NCI-H2107 (cell line): ENCODE measurements at regions not wholly inside any gene's neighbourhood (a gene's known extent, or its start where the extent isn't known, plus 50 kb on each side); places are given as distances from the start of the nearest gene placed in this dataset.
"Not testable (repeated sequence)": the region's sequence is repeated elsewhere in the genome, so short reads cannot be mapped to it uniquely, and the experiment has no call there.

Experiments
- DNase-seq: peaks from one replicate; lab custom pipeline; 2025; lab: John Stamatoyannopoulos, UW

DNA sequence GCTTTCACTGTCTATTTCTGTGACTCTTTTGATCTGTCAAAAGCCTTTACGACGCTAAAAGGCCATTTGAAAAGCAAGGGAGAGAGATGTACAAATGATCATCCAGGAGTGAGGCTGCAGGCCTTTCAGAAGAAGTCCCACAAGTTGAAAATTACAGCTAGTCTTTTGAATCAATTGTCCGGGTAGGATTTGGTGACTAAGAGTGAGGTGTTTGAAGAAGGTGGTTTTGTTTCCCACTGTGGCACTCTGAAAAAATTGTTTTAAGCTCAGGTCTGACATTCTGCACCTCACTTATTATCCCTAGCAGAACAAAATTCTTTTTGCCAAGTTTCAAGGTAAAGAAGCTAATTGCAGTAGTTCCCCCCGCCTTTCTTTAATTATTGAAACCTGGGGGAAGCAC, 50.8 kb upstream of the TMEM108 start:
- no peak for DNase-seq

- DNase-seq: no peak
Measured at GRCh38 chr3:132984181-132984580, 54.0 kb upstream of the TMEM108 start.

DNA sequence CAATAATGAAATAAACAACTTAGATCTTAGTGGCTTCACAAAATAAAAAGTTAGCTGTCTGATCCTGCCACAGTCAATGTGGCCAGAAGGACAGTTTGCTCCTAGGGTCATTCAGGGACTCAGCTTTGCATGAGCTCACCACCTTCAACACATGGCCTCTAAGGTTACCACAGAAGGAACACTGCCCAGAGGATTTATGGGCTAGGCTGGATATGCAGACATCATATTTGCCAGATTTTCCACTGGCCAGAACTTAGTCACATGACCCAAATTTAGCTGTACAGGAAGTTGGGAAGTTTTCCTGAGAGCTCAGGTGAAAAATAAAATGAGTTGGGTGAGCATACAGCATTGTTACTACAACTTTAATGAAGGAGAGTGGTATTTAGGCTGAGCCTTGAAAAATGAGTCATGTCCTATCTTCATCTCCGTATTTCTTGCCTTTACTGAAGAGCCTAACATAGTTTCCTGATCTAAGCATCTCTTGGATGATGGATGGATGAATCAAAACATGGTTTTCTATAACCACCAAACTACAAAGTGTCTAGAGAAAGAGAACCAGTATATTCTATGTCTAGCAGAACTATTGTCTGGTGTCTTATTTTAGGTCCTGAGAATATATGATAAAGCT, 54.9 kb upstream of the TMEM108 start:
- DNase-seq: no peak

DNA sequence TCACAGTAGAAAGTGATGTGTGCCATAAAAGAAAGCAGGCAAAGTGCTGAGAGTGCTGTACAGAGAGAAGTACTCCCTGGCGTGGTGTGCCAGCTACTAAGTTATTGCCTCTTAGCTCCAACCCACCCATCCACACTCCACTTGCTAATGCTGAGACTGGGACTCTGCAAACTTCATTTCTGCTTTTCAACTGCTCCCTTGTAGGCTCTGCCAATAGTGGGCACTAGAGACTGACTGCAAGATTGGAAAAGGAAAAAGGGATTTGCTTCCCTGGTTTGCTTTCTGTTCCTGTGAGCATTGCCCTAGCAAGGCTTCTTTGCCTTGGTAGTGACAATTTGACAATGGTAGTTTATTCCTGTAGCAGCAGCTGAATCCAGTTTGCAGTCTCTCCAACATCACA, 56.5 kb upstream of the TMEM108 start:
- no peak for DNase-seq

GRCh38 chr3:132980102-132980501, 58.1 kb upstream of the TMEM108 start:
- DNase-seq: no peak

- DNase-seq: no peak
Measured at GRCh38 chr3:132979606-132980005, 58.6 kb upstream of the TMEM108 start.

GRCh38 chr3:132978946-132979345, 59.2 kb upstream of the TMEM108 start:
- DNase-seq: not testable (repeated sequence)

- DNase-seq: no peak
Measured at GRCh38 chr3:132978464-132978863, 59.7 kb upstream of the TMEM108 start.

DNA sequence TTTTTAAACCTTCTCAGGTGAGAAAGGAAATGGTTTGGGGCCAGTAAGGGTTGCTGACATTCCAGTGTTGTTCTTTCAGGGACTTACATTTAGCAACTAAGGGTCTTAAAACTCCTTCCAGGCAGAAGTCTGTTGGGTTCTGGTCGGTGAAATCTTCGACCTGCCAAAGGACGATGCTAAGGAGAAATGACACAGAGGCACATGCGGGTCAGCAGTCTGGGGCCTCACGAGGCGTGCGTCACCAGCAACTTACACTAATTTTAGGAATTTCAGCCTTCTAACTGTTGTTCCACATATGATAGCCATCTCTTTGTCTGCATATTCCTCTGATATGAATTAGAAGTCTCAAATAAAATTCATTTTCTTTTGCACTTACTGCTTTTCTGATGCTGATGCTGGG, 64.1 kb upstream of the TMEM108 start:
- no peak for DNase-seq

DNA sequence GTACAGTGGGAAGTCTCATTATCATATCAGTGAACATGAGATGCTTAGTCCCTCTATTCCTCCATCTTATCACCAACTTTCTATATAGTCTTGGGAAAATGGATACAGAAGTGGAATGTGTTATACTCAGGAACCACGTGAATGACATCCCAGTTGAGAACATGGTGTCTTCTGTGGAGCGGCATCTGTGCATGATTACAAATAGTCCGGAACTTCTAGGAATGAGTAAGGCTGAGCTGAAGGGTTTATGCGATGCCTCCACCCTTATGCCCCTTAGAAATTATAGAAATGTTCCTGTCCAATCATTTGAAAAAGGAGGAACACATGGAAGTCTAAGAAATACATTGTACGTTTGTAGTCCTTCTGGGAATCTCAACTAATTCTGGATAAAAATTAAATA, 64.8 kb upstream of the TMEM108 start:
- no peak for DNase-seq

- no peak for DNase-seq
Measured at GRCh38 chr3:132972333-132972732, 65.9 kb upstream of the TMEM108 start.

- DNase-seq: peak; percentile 5
Measured at GRCh38 chr3:132966374-132966773, 71.8 kb upstream of the TMEM108 start.

DNA sequence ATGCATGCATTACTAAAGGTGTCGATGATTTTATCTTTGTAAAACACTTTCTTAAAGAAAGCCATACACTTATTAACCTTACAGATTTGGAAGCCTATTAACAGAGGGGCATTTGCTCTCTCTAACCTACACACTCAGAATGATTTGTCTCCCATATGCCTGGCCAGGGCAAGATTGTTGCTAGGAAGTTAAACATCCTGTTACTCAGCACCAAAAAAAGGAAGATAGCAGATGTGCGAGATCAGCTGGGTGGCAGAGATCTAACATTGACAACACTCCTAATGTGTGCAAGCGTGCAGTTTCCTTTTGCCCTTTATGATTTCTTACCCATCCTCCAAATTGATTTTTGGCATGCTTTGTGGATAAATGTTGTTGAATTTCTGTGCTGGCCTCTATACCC, 73.9 kb upstream of the TMEM108 start:
- DNase-seq: no peak

DNA sequence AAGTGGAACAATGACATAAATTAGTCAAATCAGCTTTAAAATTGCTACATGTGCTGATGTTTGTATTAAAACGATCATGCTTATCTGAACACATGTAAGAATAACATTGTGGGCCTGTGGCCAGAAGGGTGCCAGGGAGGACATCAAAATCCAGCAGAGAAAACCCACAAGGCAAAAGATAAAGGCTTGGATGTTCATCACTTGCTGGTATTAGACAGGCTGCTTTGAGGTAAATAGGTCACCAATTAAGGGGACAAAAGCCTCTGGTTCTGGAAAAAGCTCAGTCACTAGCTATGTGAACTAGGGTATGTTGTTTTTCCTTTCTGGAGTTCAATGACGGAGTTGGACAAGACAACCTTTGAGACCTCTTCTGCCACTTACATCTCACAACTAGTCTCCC, 74.4 kb upstream of the TMEM108 start:
- no peak for DNase-seq

- no peak for DNase-seq
Measured at GRCh38 chr3:132961991-132962390, 76.2 kb upstream of the TMEM108 start.

DNA sequence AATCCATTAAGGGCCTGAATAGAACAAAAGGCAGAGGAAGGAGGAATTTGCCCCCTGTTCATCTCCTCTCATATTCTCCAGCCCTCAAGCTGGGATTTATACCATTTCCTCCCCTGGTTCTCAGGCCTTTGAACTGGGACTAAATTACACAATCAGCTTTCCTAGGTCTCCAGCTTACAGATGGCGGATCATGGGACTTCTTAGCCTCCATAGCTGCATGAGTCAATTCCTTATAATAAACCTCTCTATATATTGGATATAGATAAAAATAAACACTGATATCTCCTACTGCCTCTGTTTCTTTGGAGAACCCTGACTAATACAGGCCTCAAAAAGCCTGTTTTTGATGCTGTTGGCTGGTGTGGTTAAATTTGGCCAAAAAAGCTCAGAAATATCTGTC, 84.5 kb upstream of the TMEM108 start:
- DNase-seq: no peak

- DNase-seq: no peak
Measured at GRCh38 chr3:132927896-132928295, 110.3 kb upstream of the TMEM108 start.

DNA sequence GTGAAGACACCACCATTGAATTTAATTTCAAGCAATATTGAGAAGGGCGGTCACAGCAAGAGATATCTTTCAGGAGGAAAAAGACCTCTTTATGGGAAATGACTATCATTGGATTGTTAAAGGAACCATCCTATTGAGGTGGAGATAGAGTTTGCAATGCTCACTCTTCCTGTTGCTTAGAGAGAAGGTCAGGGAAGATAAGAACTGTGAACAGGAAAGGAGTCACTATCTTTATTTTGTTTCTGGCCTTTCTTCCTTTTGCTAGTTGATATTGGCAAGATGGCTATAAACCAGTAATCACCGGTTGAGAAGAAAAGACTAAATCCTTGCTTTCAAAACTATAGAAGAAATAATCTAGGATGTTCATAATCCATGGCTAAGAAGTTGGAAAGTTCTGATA, 112.1 kb upstream of the TMEM108 start:
- no peak for DNase-seq

GRCh38 chr3:132925256-132925930, 112.8 kb upstream of the TMEM108 start:
- DNase-seq: no peak

DNA sequence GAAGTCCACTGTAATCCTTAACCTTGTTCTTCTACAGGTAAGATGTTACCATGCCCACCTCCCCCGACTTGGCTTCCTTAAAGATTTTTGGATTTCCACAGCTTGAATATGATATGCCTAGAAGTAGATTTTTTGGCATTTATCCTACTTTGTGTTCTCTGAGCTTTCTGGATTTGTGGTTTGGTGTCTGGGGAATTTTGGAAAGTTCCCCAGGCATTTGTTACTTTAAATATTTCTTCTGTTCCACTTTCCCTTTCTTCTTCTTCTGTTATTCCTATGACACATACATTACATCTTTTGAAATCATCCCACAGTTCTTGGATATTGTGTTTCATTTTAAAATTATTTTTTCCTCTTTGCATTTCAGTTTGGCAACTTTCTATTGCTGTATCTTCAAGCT, 122.1 kb upstream of the TMEM108 start:
- DNase-seq: no peak

- no peak for DNase-seq
Measured at GRCh38 chr3:132912416-132912753, 125.8 kb upstream of the TMEM108 start.

DNA sequence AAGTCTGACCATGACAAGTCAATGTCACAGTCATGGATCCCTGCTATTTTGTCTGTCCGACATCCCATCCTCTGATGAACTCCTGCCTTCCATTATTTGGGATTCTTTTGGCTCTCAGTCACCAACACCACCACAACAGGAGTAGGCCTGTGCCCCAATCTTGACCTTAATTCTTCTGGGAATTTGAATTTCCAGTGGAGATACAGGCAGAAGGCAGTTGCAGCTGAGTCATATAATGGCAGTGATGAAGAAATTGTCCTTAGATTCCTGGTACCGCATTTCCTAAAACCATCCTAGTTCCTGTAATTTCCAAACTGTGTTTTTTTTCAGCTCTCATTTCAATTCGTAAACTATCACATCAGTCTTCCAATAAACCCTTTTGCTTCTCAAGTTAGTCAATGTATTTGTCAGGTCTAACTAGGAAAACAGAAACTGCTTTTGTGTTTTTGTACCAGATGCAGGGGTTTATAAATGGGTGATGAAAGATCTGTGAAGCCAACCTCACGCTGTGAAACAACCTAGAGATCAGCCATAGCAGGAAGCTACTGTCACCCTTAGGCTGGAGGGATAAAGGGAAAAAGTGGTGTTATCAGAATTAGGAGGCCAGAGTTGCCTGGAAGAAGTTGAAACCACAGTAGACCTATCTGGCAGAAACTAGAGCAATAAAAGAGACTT, 126.3 kb upstream of the TMEM108 start:
- DNase-seq: no peak

- DNase-seq: no peak
Measured at GRCh38 chr3:132907293-132907692, 130.9 kb upstream of the TMEM108 start.

- no peak for DNase-seq
Measured at GRCh38 chr3:132900481-132900880, 137.7 kb upstream of the TMEM108 start.
